Hepatocyte (in vitro differentiated cells): ENCODE measurements at regions not wholly inside any gene's neighbourhood (a gene's known extent, or its start where the extent isn't known, plus 50 kb on each side); places are given as distances from the start of the nearest gene placed in this dataset.

ENCODE experiments used
- CTCF ChIP-seq: fragments of 200-600 bp; sonication (generic); IDR thresholded peaks from 2 replicates; pipeline ENCODE4 v1.5.1; 2016; ENCODE audit warnings: antibody characterized with exemption, mild to moderate bottlenecking; ENCODE audit not compliant: poor library complexity
- EZH2phosphoT487 ChIP-seq: fragments of 200-600 bp; sonication (generic); IDR thresholded peaks from one replicate; pipeline ENCODE4 v1.6.1; 2018; ENCODE audit warnings: antibody characterized with exemption, mild to moderate bottlenecking, low read depth, moderate library complexity; ENCODE audit not compliant: unreplicated experiment, severe bottlenecking

DNA sequence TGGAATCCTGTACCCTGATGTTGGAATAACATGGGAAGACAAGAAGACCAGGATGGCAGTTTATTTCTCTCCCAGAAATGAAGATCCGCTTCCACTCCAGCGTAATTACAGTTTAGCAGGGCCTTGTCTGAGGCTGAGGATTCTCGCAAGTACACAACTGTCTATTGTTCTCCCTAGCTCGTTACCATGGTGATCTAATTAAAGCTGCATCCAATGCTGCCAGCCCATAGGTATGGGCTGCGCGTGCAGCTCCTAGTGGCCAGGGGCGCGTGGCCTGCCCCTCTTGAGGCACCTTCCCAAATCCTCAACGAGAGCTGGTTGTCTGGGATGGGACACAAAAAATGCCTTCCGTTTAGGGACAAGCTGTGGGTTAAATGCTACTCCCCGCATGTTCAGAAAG lies 344.9 kb downstream of the CYRIA start:
- TF ChIP-seq CTCF (no peak), EZH2phosphoT487 (no peak)
